GM12878 (cell line): ENCODE measurements at regions not wholly inside any gene's neighbourhood (a gene's known extent, or its start where the extent isn't known, plus 50 kb on each side); places are given as distances from the start of the nearest gene placed in this dataset.

Experiments used
- CEBPB ChIP-seq, 2 experiments: fragments of 150-350 bp in 1 of 2; IDR thresholded peaks; 2 replicates each; pipeline ENCODE4 v1.6.1; 2012 to 2014; ENCODE audit warnings: low read depth in 2 of 2, low read length in 2 of 2, borderline replicate concordance in 1 of 2, inconsistent platforms in 1 of 2
- MXI1 ChIP-seq: fragments of 150-350 bp; IDR thresholded peaks from 2 replicates; pipeline ENCODE4 v1.6.1; 2011; ENCODE audit warnings: low read depth, mild to moderate bottlenecking, inconsistent platforms, low read length, improper control_type of control experiment
- PBX3 ChIP-seq: IDR thresholded peaks from 2 replicates; pipeline ENCODE4 v1.6.1; 2011; ENCODE audit warnings: mild to moderate bottlenecking, low read depth, low read length, moderate library complexity; ENCODE audit not compliant: insufficient replicate concordance
- TF ChIP-seq, protein P1 (sequence below): IDR thresholded peaks from 2 replicates; pipeline ENCODE4 v1.6.1; 2012; ENCODE audit warnings: improper control_type of control experiment, low read depth, low read length; ENCODE audit not compliant: insufficient replicate concordance
- TF ChIP-seq, protein P2 (sequence below): fragments of 450-650 bp; formaldehyde crosslinking; IDR thresholded peaks from 2 replicates; pipeline ENCODE4 v1.5.0; 2022; ENCODE audit warnings: mild to moderate bottlenecking, missing genetic modification characterization

- TF ChIP-seq, protein P1, sequence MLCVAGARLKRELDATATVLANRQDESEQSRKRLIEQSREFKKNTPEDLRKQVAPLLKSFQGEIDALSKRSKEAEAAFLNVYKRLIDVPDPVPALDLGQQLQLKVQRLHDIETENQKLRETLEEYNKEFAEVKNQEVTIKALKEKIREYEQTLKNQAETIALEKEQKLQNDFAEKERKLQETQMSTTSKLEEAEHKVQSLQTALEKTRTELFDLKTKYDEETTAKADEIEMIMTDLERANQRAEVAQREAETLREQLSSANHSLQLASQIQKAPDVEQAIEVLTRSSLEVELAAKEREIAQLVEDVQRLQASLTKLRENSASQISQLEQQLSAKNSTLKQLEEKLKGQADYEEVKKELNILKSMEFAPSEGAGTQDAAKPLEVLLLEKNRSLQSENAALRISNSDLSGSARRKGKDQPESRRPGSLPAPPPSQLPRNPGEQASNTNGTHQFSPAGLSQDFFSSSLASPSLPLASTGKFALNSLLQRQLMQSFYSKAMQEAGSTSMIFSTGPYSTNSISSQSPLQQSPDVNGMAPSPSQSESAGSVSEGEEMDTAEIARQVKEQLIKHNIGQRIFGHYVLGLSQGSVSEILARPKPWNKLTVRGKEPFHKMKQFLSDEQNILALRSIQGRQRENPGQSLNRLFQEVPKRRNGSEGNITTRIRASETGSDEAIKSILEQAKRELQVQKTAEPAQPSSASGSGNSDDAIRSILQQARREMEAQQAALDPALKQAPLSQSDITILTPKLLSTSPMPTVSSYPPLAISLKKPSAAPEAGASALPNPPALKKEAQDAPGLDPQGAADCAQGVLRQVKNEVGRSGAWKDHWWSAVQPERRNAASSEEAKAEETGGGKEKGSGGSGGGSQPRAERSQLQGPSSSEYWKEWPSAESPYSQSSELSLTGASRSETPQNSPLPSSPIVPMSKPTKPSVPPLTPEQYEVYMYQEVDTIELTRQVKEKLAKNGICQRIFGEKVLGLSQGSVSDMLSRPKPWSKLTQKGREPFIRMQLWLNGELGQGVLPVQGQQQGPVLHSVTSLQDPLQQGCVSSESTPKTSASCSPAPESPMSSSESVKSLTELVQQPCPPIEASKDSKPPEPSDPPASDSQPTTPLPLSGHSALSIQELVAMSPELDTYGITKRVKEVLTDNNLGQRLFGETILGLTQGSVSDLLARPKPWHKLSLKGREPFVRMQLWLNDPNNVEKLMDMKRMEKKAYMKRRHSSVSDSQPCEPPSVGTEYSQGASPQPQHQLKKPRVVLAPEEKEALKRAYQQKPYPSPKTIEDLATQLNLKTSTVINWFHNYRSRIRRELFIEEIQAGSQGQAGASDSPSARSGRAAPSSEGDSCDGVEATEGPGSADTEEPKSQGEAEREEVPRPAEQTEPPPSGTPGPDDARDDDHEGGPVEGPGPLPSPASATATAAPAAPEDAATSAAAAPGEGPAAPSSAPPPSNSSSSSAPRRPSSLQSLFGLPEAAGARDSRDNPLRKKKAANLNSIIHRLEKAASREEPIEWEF = no peak
- TF ChIP-seq MXI1 = no peak
- no peak for TF ChIP-seq PBX3
- TF ChIP-seq, protein P2, sequence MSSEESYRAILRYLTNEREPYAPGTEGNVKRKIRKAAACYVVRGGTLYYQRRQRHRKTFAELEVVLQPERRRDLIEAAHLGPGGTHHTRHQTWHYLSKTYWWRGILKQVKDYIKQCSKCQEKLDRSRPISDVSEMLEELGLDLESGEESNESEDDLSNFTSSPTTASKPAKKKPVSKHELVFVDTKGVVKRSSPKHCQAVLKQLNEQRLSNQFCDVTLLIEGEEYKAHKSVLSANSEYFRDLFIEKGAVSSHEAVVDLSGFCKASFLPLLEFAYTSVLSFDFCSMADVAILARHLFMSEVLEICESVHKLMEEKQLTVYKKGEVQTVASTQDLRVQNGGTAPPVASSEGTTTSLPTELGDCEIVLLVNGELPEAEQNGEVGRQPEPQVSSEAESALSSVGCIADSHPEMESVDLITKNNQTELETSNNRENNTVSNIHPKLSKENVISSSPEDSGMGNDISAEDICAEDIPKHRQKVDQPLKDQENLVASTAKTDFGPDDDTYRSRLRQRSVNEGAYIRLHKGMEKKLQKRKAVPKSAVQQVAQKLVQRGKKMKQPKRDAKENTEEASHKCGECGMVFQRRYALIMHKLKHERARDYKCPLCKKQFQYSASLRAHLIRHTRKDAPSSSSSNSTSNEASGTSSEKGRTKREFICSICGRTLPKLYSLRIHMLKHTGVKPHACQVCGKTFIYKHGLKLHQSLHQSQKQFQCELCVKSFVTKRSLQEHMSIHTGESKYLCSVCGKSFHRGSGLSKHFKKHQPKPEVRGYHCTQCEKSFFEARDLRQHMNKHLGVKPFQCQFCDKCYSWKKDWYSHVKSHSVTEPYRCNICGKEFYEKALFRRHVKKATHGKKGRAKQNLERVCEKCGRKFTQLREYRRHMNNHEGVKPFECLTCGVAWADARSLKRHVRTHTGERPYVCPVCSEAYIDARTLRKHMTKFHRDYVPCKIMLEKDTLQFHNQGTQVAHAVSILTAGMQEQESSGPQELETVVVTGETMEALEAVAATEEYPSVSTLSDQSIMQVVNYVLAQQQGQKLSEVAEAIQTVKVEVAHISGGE (CRISPR knock-in tag) = no peak
- no peak for TF ChIP-seq CEBPB (IDR thresholded peaks at IDR 0.05; ENCODE audit: borderline replicate concordance in 1 of 2, low read depth in 2 of 2, low read length in 2 of 2)
These were observed 291.3 kb upstream of the ZMIZ1 start (continued) for GRCh38 chr10:78777466-78777865.
